SK-N-MC (cell line): ENCODE measurements at regions not wholly inside any gene's neighbourhood (a gene's known extent, or its start where the extent isn't known, plus 50 kb on each side); places are given as distances from the start of the nearest gene placed in this dataset.
A peak's percentile ranks its signal among the peaks of the same experiment; 100 is the strongest.

Source experiments
- DNase-seq: peaks from one replicate; pipeline ENCODE4 v3.0.0-alpha.2; 2011; ENCODE audit warnings: low read depth, low spot score
- H3K27ac ChIP-seq: fragments of 200-600 bp; sonication (generic); 2 replicates; pipeline ENCODE4 v1.5.1; 2016; ENCODE audit warnings: mixed run types
- H3K36me3 ChIP-seq: fragments of 200-600 bp; sonication (generic); 2 replicates; pipeline ENCODE4 v1.6.1; 2017; ENCODE audit warnings: antibody characterized with exemption, low read length, mixed read lengths; ENCODE audit not compliant: insufficient read depth
- H3K4me3 ChIP-seq: fragments of 200-600 bp; sonication (generic); 2 replicates; pipeline ENCODE4 v1.5.1; 2016
- H3K9ac ChIP-seq: fragments of 200-600 bp; sonication (generic); 2 replicates; pipeline ENCODE4 v1.8.0; 2017; ENCODE audit warnings: mixed run types, mixed read lengths; ENCODE audit not compliant: insufficient read length
- H3K9me3 ChIP-seq: fragments of 200-600 bp; sonication (generic); 2 replicates; pipeline ENCODE4 v1.6.1; 2017; ENCODE audit warnings: low read depth, mild to moderate bottlenecking, antibody characterized with exemption, low read length, moderate library complexity, mixed read lengths
- EZH2 ChIP-seq: fragments of 200-600 bp; sonication (generic); IDR thresholded peaks from one replicate; pipeline ENCODE4 v1.6.1; 2017; ENCODE audit warnings: antibody characterized with exemption
- FOXP2 ChIP-seq: optimal IDR thresholded peaks from 2 replicates; pipeline ENCODE3; 2011; ENCODE audit warnings: mild to moderate bottlenecking, moderate library complexity; ENCODE audit not compliant: insufficient read depth; ENCODE audit errors: extremely low read length, control extremely low read depth
- POLR2AphosphoS5 ChIP-seq: IDR thresholded peaks from 2 replicates; pipeline ENCODE4 v1.6.1; 2012; ENCODE audit warnings: mild to moderate bottlenecking, low read depth, low read length, borderline replicate concordance

GRCh38 chr4:133464311-133464710, 315.2 kb downstream of the PCDH10 start:
- Histone ChIP-seq H3K9me3 (no peaks in the 10 kb centered on the region), H3K9ac (no peak overlapping the region), H3K4me3 (no peak overlapping the region), H3K27ac (no peak overlapping the region), H3K36me3 (no peaks in the 10 kb centered on the region)
- DNase-seq: no peak
- TF ChIP-seq POLR2AphosphoS5: no peak
- TF ChIP-seq FOXP2: no peak
- TF ChIP-seq EZH2: no peak

- DNase-seq: no peak
- H3K36me3 ChIP-seq: no peaks in the 10 kb centered on the region
- H3K4me3 ChIP-seq: no peak overlapping the region
- no peaks in the 10 kb centered on the region for H3K9me3 ChIP-seq
- no peak for TF ChIP-seq EZH2
- no peak for TF ChIP-seq FOXP2
- no peak for TF ChIP-seq POLR2AphosphoS5
- no peak overlapping the region for H3K9ac ChIP-seq
- H3K27ac ChIP-seq: no peak overlapping the region
These were observed 303.6 kb downstream of the PCDH10 start for GRCh38 chr4:133452678-133453077.

DNA sequence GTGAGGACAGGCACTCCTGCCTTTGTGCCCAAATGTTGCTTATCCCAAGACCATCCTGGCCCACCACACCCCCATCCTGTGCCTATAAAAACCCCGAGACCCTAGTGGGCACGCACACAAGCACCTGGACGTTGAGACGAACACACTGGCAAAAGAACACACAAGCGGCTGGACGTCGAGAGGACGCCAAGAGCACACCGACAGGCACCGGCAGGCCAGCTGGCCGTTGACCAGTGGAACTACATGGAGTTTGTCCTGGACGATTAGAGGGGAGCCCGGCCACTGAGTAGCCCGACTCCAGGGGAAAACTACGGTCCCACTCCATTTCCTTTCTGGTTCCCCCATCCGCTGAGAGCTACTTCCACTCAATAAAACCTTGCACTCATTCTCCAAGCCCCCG, 301.7 kb downstream of the PCDH10 start:
- no peak overlapping the region for H3K9ac ChIP-seq
- no peaks in the 10 kb centered on the region for H3K9me3 ChIP-seq
- no peak overlapping the region for H3K27ac ChIP-seq
- no peak for DNase-seq
- TF ChIP-seq EZH2 (no peak), FOXP2 (no peak), POLR2AphosphoS5 (no peak)
- H3K4me3 ChIP-seq: no peak overlapping the region
- H3K36me3 ChIP-seq: no peaks in the 10 kb centered on the region

DNA sequence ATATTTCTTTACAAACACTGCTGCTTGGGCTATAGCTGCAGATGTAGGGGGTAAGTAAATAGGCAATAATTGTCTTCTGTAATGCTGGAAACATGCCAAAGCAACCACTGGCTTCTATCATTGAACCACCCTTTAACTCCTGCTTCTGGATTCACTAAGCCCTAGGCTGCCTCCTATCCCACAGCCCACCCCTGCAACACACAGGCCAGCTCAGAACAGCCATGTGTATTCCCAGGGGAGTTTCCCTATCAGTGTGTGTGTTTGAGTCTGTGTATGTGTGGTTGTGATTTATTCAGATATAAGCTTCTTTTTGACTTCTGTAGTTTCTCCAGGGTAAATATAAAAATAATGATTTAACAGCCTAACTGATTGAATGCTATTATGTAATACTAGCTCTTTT, 291.3 kb downstream of the PCDH10 start:
- DNase-seq: peak; percentile 16
- H3K9ac ChIP-seq: no peak overlapping the region
- H3K9me3 ChIP-seq: no peaks in the 10 kb centered on the region
- H3K36me3 ChIP-seq: no peaks in the 10 kb centered on the region
- H3K27ac ChIP-seq: no peak overlapping the region
- no peak overlapping the region for H3K4me3 ChIP-seq
- TF ChIP-seq EZH2 (no peak), FOXP2 (no peak), POLR2AphosphoS5 (no peak)

- no peak for DNase-seq
- Histone ChIP-seq H3K9me3 (no peaks in the 10 kb centered on the region), H3K9ac (no peak overlapping the region), H3K36me3 (no peaks in the 10 kb centered on the region), H3K27ac (no peak overlapping the region), H3K4me3 (no peak overlapping the region)
- no peak for TF ChIP-seq EZH2
- no peak for TF ChIP-seq POLR2AphosphoS5
- no peak for TF ChIP-seq FOXP2
These were observed 290.7 kb downstream of the PCDH10 start for GRCh38 chr4:133439830-133440229.

DNA sequence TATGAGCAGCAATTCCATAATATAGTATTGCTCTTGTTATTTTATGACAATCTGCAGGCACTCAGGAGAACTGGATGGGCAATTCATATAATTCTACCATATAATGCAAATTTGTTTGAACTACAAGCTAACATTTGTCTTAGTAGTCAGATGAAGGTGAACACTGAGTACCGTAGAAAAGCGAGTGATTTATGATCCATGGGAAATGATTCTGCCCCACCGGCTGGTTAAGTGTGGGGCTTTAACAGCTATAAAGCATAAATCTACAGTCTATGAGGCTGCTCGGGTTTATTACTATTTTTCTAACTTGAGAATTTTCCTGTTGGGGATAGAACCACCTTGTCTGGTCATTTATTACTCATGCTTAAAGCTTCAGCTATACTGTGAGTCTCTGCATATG, 275.5 kb downstream of the PCDH10 start:
- Histone ChIP-seq H3K36me3 (no peaks in the 10 kb centered on the region), H3K9me3 (no peaks in the 10 kb centered on the region)
- TF ChIP-seq POLR2AphosphoS5 (no peak), FOXP2 (no peak), EZH2 (no peak)

DNA sequence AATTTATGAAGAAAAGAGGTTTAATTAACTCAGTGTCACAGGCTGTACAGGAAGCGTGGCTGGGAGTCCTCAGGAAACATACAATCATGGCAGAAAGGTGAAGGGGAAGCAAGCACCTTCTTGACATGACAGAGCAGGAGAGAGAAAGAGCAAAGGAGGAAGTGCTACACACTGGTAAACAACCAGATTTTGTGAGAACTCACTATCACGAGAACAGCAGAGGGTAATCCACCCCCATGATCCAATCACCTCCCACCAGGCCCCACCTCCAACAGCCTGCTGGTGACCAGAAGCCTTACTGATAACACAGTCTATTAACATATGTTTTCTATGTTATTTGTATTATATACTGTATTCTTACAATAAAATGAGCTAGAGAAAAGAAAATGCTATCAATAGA, 254.8 kb downstream of the PCDH10 start:
- Histone ChIP-seq H3K4me3 (no peak overlapping the region), H3K36me3 (no peaks in the 10 kb centered on the region), H3K27ac (no peak overlapping the region), H3K9ac (no peak overlapping the region), H3K9me3 (no peaks in the 10 kb centered on the region)
- TF ChIP-seq POLR2AphosphoS5: no peak
- TF ChIP-seq EZH2: no peak
- TF ChIP-seq FOXP2: no peak
- no peak for DNase-seq

More for the DNA sequence above, 275.5 kb downstream of the PCDH10 start:
- Histone ChIP-seq H3K4me3 (no peak overlapping the region), H3K27ac (no peak overlapping the region), H3K9ac (no peak overlapping the region)
- no peak for DNase-seq

DNA sequence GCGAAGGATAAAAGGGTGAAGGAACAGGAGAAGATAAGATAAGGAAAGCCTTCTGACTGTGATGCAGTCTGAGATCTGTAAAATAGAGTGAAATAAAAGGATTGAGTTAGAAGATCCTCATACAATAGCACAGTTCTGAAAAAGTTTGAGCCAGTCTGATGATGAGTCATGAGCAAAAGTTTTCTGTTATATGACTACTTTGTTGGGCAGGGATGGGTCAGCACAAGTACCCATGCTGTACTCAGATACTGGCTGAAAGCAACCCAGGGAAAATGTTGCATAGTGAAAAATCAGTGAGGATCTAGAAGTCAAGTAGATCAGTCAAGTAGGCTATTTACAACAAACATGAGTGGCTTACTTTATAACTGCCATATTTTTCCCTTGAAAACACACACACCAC, 253.5 kb downstream of the PCDH10 start:
- TF ChIP-seq FOXP2: no peak
- no peak for TF ChIP-seq POLR2AphosphoS5
- no peak for TF ChIP-seq EZH2
- H3K9ac ChIP-seq: no peak overlapping the region
- DNase-seq: no peak
- no peak overlapping the region for H3K4me3 ChIP-seq
- no peaks in the 10 kb centered on the region for H3K36me3 ChIP-seq
- no peak overlapping the region for H3K27ac ChIP-seq
- no peaks in the 10 kb centered on the region for H3K9me3 ChIP-seq

GRCh38 chr4:133394971-133395627, 246.0 kb downstream of the PCDH10 start:
- no peak for DNase-seq

More at GRCh38 chr4:133394971-133395627, 246.0 kb downstream of the PCDH10 start:
- no peak overlapping the region for H3K9ac ChIP-seq
- no peaks in the 10 kb centered on the region for H3K36me3 ChIP-seq
- TF ChIP-seq FOXP2 (no peak), EZH2 (no peak), POLR2AphosphoS5 (no peak)
- no peak overlapping the region for H3K4me3 ChIP-seq
- no peak overlapping the region for H3K27ac ChIP-seq
- no peaks in the 10 kb centered on the region for H3K9me3 ChIP-seq
